ENCODE measurements at regions not wholly inside any gene's neighbourhood (a gene's known extent, or its start where the extent isn't known, plus 50 kb on each side); places are given as distances from the start of the nearest gene placed in this dataset.

DNA sequence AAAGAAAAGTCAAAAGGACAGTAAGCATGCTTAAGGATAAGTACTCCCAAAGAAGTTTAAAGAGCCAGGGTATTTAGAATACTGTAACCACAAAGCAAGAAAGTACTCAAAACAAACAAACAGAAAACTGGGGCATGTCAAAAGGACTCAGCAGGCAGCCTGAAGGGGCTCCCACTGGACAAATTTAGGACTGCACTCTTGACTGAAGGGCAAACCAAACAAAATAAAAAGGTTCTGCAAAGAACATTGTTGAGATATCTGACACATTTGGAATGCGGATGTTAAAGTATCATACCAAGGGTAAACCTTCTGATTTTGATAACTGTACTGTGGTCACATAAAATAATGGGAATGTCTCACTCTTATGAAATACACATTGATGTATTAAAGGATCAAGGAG lies 157.4 kb downstream of the TNFSF13B start:
- TF ChIP-seq POLR2A (IDR thresholded peaks at IDR 0.05; ENCODE audit: low read depth, low read length): no peak
- TF ChIP-seq POLR2AphosphoS5 (IDR thresholded peaks at IDR 0.05; ENCODE audit: low read depth, low read length): no peak
